ENCODE measurements at regions not wholly inside any gene's neighbourhood (a gene's known extent, or its start where the extent isn't known, plus 50 kb on each side); places are given as distances from the start of the nearest gene placed in this dataset.

- TF ChIP-seq SUZ12 (IDR thresholded peaks at IDR 0.05; ENCODE audit: low read length) (no peak), RXRA (IDR thresholded peaks at IDR 0.05; ENCODE audit: insufficient read depth, low read depth, low read length) (no peak), ASH2L (IDR thresholded peaks at IDR 0.05; ENCODE audit: low read length) (no peak), POLR2A (IDR thresholded peaks at IDR 0.05; ENCODE audit: control extremely low read depth in 1 of 2, low read depth in 2 of 2, low read length in 2 of 2) (no peak), GTF2F1 (IDR thresholded peaks at IDR 0.05; ENCODE audit: borderline replicate concordance, low read depth, low read length) (no peak)
These were observed 131.2 kb downstream of the RPL22L1 start (continued) for GRCh38 chr3:170738766-170739165.
